CD4-positive, alpha-beta T cell (primary cell): ENCODE measurements at regions not wholly inside any gene's neighbourhood (a gene's known extent, or its start where the extent isn't known, plus 50 kb on each side); places are given as distances from the start of the nearest gene placed in this dataset.
"Not testable (repeated sequence)": the region's sequence is repeated elsewhere in the genome, so short reads cannot be mapped to it uniquely, and the experiment has no call there.

Source experiments
- ATAC-seq: fragments of 200-7000 bp; cut with Tn5 transposase; one replicate; pipeline ENCODE4 v1.10.0; 2022; ENCODE audit warnings: mild to moderate bottlenecking; ENCODE audit not compliant: poor library complexity
- CTCF ChIA-PET: fragments of 350-600 bp; sonication (Branson Sonifier 250); formaldehyde crosslinking; loops from one replicate; lab custom pipeline; 2021; ENCODE audit warnings: antibody characterized with exemption, inconsistent platforms; lab: Charles Lee
- POLR2A ChIA-PET: fragments of 350-600 bp; sonication (Branson Sonifier 250); formaldehyde crosslinking; loops from one replicate; lab custom pipeline; 2021; ENCODE audit warnings: antibody characterized with exemption, inconsistent platforms; lab: Charles Lee
- DNase-seq, 14 experiments: peaks; one replicate each; pipeline ENCODE4 v3.0.0-alpha.2; 2013 to 2020; ENCODE audit warnings: mixed read lengths in 2 of 14
- H3K27ac ChIP-seq, 2 donors: one replicate each; pipeline versions ENCODE4 v1.5.1 to v1.7.0; 2013; ENCODE audit warnings: low read length in 2 of 2, low read depth in 1 of 2, mild to moderate bottlenecking in 1 of 2
- H3K27me3 ChIP-seq, 2 experiments: 1 replicate in 1 of 2; 2 replicates in 1 of 2; pipeline versions ENCODE4 v1.6.1 to v1.7.0; 2013; ENCODE audit warnings: low read length in 2 of 2, control low read depth in 1 of 2, mild to moderate bottlenecking in 1 of 2, moderate library complexity in 1 of 2; ENCODE audit not compliant: insufficient read depth in 2 of 2, control insufficient read depth in 1 of 2
- H3K36me3 ChIP-seq: one replicate; pipeline ENCODE4 v1.6.1; 2013; ENCODE audit warnings: low read length, control low read depth; ENCODE audit not compliant: insufficient read depth
- H3K4me1 ChIP-seq: one replicate; pipeline ENCODE4 v1.6.1; 2013; ENCODE audit warnings: low read length, control low read depth; ENCODE audit not compliant: insufficient read depth
- H3K4me3 ChIP-seq: one replicate; pipeline ENCODE4 v1.5.1; 2013; ENCODE audit warnings: mild to moderate bottlenecking, low read length, moderate library complexity
- H3K9me3 ChIP-seq, 2 experiments: 1 replicate in 1 of 2; 2 replicates in 1 of 2; pipeline versions ENCODE4 v1.6.1 to v1.7.0; 2013; ENCODE audit warnings: low read length in 2 of 2, mild to moderate bottlenecking in 2 of 2, control low read depth in 1 of 2, moderate library complexity in 1 of 2; ENCODE audit not compliant: control insufficient read depth in 1 of 2, insufficient read depth in 1 of 2
- H3K27ac Mint-ChIP-seq: one replicate; pipeline ENCODE4 v1.8.0; 2020; ENCODE audit warnings: mixed read lengths
- H3K27me3 Mint-ChIP-seq: one replicate; pipeline ENCODE4 v1.8.0; 2021; ENCODE audit warnings: mixed read lengths
- H3K36me3 Mint-ChIP-seq: one replicate; pipeline ENCODE4 v1.8.0; 2021; ENCODE audit warnings: low read depth, mixed read lengths
- H3K4me1 Mint-ChIP-seq: one replicate; pipeline ENCODE4 v1.8.0; 2021; ENCODE audit warnings: low read depth, mixed read lengths
- H3K4me3 Mint-ChIP-seq: one replicate; pipeline ENCODE4 v1.8.0; 2020; ENCODE audit warnings: mild to moderate bottlenecking, mixed read lengths
- H3K9me3 Mint-ChIP-seq: one replicate; pipeline ENCODE4 v1.8.0; 2020; ENCODE audit warnings: mixed read lengths
- intact Hi-C, 2 experiments: fragments of 100-400 bp; cut with DNase I in 1 of 2; cut with micrococcal nuclease in 1 of 2; formaldehyde crosslinking; loops; one replicate each; pipeline versions ENCODE4 v1.15.1 to v1.9.0; 2023 to 2025; cut with DNase I, micrococcal nuclease
- TF ChIP-seq, protein P1 (sequence below): fragments of 200-600 bp; IDR thresholded peaks from one replicate; pipeline ENCODE4 v1.8.0; 2022; ENCODE audit warnings: antibody characterized with exemption, mild to moderate bottlenecking

DNA sequence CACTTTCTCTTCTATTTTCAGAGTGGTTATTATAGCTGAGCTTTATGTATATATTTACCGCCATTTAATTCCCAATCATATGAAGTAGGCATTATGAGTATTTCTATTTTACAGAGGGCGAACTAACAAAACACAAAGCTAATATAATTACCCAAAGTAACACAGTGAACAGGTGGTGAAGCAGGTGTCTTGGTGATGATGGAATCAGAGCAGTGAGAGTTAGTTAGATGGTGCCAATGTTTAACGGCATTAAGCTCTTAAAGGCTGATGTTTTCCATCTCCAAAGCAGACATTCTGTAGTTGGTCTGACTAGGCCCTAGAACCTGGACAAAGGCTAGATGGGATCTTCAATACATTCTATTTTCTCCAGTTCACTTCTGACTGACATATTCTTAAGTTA, 551.1 kb upstream of the SYNCRIP start:
- H3K36me3 Mint-ChIP-seq = no peaks in the 10 kb centered on the region
- H3K4me3 Mint-ChIP-seq = no peak overlapping the region
- Histone ChIP-seq H3K27ac (no peak overlapping the region), H3K27me3 (no peaks in the 10 kb centered on the region), H3K36me3 (no peaks in the 10 kb centered on the region), H3K9me3 (peaks cover 0 to 3% of the 10 kb centered on the region in 2 experiments), H3K4me1 (no peaks in the 10 kb centered on the region), H3K4me3 (no peak overlapping the region)
- intact Hi-C loops = no loop called here
- H3K27me3 Mint-ChIP-seq = no peaks in the 10 kb centered on the region
- peaks cover 3% of the 10 kb centered on the region for H3K9me3 Mint-ChIP-seq
- POLR2A ChIA-PET = no interaction called here
- H3K4me1 Mint-ChIP-seq = no peaks in the 10 kb centered on the region
- TF ChIP-seq, protein P1, sequence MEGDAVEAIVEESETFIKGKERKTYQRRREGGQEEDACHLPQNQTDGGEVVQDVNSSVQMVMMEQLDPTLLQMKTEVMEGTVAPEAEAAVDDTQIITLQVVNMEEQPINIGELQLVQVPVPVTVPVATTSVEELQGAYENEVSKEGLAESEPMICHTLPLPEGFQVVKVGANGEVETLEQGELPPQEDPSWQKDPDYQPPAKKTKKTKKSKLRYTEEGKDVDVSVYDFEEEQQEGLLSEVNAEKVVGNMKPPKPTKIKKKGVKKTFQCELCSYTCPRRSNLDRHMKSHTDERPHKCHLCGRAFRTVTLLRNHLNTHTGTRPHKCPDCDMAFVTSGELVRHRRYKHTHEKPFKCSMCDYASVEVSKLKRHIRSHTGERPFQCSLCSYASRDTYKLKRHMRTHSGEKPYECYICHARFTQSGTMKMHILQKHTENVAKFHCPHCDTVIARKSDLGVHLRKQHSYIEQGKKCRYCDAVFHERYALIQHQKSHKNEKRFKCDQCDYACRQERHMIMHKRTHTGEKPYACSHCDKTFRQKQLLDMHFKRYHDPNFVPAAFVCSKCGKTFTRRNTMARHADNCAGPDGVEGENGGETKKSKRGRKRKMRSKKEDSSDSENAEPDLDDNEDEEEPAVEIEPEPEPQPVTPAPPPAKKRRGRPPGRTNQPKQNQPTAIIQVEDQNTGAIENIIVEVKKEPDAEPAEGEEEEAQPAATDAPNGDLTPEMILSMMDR = no peak
- CTCF ChIA-PET = interaction anchor here (0.6 kb wide), 1 partner anchor 31 kb away, joined by 3 read pairs; no protein-coding TSS in a partner anchor
- DNase-seq (no peak), ATAC-seq (no peak)
- no peak overlapping the region for H3K27ac Mint-ChIP-seq

DNA sequence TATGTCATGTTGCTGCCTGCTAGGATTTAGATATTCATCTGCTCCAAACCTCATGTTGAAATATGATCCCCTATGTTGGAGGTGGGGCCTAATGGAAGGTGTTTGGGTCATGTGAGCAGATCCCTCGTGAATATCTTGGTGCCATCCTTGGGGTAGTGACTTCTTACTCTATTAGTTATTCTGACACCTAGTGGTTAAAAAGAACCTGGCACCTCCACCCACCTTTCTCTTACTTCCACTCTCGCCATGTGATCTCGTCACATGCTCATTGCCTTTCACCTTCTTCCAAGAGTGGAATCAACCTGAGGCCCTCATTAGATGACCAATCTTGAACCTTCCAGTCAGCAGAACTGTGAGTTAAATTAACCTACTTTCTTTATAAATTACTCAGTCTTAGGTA, 549.4 kb upstream of the SYNCRIP start:
- H3K27me3 ChIP-seq = no peaks in the 10 kb centered on the region
- Mint-ChIP-seq H3K36me3 (no peaks in the 10 kb centered on the region), H3K4me1 (no peaks in the 10 kb centered on the region), H3K27ac (no peak overlapping the region), H3K27me3 (no peaks in the 10 kb centered on the region), H3K4me3 (no peak overlapping the region), H3K9me3 (peaks cover 8% of the 10 kb centered on the region)
- ATAC-seq (no peak), DNase-seq (peak in 2 of 14 experiments; percentile 0 to 1)
- H3K36me3 ChIP-seq = no peaks in the 10 kb centered on the region
- no peak overlapping the region for H3K27ac ChIP-seq
- H3K9me3 ChIP-seq = no peaks in the 10 kb centered on the region
- H3K4me1 ChIP-seq = no peaks in the 10 kb centered on the region
- no peak overlapping the region for H3K4me3 ChIP-seq
- TF ChIP-seq, protein P1 = peak; percentile 12
- intact Hi-C loops = no loop called here
- CTCF ChIA-PET = no interaction called here
- POLR2A ChIA-PET = no interaction called here

DNA sequence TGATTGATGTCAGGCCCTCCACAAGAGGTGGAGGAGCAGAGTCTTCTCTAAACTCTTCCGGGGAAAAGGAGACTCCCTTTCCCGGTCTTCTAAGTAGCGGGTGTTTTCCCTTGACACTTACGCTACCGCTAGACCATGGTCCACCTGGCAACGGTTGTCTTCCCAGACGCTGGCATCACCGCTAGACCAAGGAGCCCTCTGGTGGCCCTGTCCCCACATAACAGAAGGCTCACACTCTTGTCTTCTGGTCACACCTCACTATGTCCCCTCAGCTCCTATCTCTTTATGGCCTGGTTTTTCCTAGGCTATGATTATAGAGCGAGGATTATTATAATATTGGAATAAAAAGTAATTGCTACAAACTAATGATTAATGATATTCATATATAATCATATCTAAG, 532.5 kb upstream of the SYNCRIP start:
- H3K27me3 Mint-ChIP-seq, H3K36me3 Mint-ChIP-seq, H3K9me3 ChIP-seq, POLR2A ChIA-PET, H3K4me1 Mint-ChIP-seq, H3K27ac Mint-ChIP-seq, DNase-seq, H3K4me1 ChIP-seq, intact Hi-C loops, H3K9me3 Mint-ChIP-seq, H3K27me3 ChIP-seq, H3K4me3 Mint-ChIP-seq, H3K36me3 ChIP-seq, H3K27ac ChIP-seq, H3K4me3 ChIP-seq, CTCF ChIA-PET, ATAC-seq: not testable (repeated sequence)

DNA sequence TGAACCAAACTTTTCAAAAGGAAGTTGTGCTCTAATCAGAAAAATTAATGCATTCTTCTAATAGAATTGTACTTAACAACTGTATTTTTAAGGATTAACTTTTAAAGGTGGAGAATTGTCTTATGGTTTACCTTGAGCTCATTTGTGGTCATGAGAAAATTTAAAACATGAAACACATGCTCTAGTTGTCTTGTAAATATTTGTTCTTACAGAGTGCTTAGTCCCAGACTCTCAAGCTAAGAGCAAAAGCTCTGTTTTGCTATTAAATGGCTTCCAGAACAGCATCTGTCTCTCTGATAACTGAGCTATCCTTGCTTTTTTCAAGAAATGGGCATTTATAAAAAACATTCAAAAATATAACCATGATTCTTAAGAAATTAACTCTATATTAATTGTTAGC, 512.2 kb upstream of the SYNCRIP start:
- POLR2A ChIA-PET = no interaction called here

More for the DNA sequence above, 512.2 kb upstream of the SYNCRIP start:
- Mint-ChIP-seq H3K36me3 (no peaks in the 10 kb centered on the region), H3K4me3 (no peak overlapping the region), H3K4me1 (no peaks in the 10 kb centered on the region), H3K9me3 (no peaks in the 10 kb centered on the region), H3K27me3 (no peaks in the 10 kb centered on the region), H3K27ac (no peak overlapping the region)
- Histone ChIP-seq H3K4me3 (no peak overlapping the region), H3K36me3 (no peaks in the 10 kb centered on the region), H3K4me1 (no peaks in the 10 kb centered on the region), H3K27me3 (no peaks in the 10 kb centered on the region), H3K27ac (no peak overlapping the region), H3K9me3 (peaks cover 0 to 4% of the 10 kb centered on the region in 2 experiments)
- DNase-seq = no peak
- TF ChIP-seq, protein P1 = no peak
- no peak for ATAC-seq
- CTCF ChIA-PET = no interaction called here
- intact Hi-C loops = no loop called here
